ENCODE measurements at regions not wholly inside any gene's neighbourhood (a gene's known extent, or its start where the extent isn't known, plus 50 kb on each side); places are given as distances from the start of the nearest gene placed in this dataset.

GRCh38 chr13:31416066-31416465 lies 216.3 kb downstream of the B3GLCT start:
- no peak overlapping the region for H3K27ac ChIP-seq
- TF ChIP-seq ZFX (IDR thresholded peaks at IDR 0.05; ENCODE audit: borderline replicate concordance) (no peak), CTCF (IDR thresholded peaks at IDR 0.05) (no peak)

- H3K27ac ChIP-seq, result no peak overlapping the region
- TF ChIP-seq CTCF (IDR thresholded peaks at IDR 0.05), result no peak
- no peak for TF ChIP-seq ZFX (IDR thresholded peaks at IDR 0.05; ENCODE audit: borderline replicate concordance)
These were observed 218.4 kb downstream of the B3GLCT start for GRCh38 chr13:31418186-31418585.

- H3K27ac ChIP-seq, result no peak overlapping the region
- no peak for TF ChIP-seq ZFX (IDR thresholded peaks at IDR 0.05; ENCODE audit: borderline replicate concordance)
- TF ChIP-seq CTCF (IDR thresholded peaks at IDR 0.05), result no peak
These were observed 222.0 kb downstream of the B3GLCT start for GRCh38 chr13:31421756-31422155.

- no peak overlapping the region for H3K27ac ChIP-seq
- TF ChIP-seq ZFX (IDR thresholded peaks at IDR 0.05; ENCODE audit: borderline replicate concordance), result no peak
- peak; percentile 95 for TF ChIP-seq CTCF (IDR thresholded peaks at IDR 0.05)
These were observed 224.5 kb downstream of the B3GLCT start for GRCh38 chr13:31424130-31424729.

- no peak overlapping the region for H3K27ac ChIP-seq
- TF ChIP-seq ZFX (IDR thresholded peaks at IDR 0.05; ENCODE audit: borderline replicate concordance) (no peak), CTCF (IDR thresholded peaks at IDR 0.05) (no peak)
These were observed 226.6 kb downstream of the B3GLCT start for GRCh38 chr13:31426395-31426794.

GRCh38 chr13:31427151-31428100 lies 227.7 kb downstream of the B3GLCT start:
- no peak overlapping the region for H3K27ac ChIP-seq
- TF ChIP-seq ZFX (IDR thresholded peaks at IDR 0.05; ENCODE audit: borderline replicate concordance), result no peak

- TF ChIP-seq ZFX (IDR thresholded peaks at IDR 0.05; ENCODE audit: borderline replicate concordance) (no peak), CTCF (IDR thresholded peaks at IDR 0.05) (peak; percentile 87)
- no peak overlapping the region for H3K27ac ChIP-seq
These were observed 232.0 kb downstream of the B3GLCT start for GRCh38 chr13:31431722-31432137.

Data from 22Rv1 (cell line).